GM21528 (cell line): ENCODE measurements at regions not wholly inside any gene's neighbourhood (a gene's known extent, or its start where the extent isn't known, plus 50 kb on each side); places are given as distances from the start of the nearest gene placed in this dataset.
"Not testable (repeated sequence)": the region's sequence is repeated elsewhere in the genome, so short reads cannot be mapped to it uniquely, and the experiment has no call there.

Experiments
- ATAC-seq: cut with Tn5 transposase; IDR thresholded peaks from one replicate; pipeline ENCODE4 v1.9.1; 2021; ENCODE audit warnings: mild to moderate bottlenecking, moderate library complexity; ENCODE audit not compliant: unreplicated experiment, low FRiP score

GRCh38 chr6:103722683-103723082, 1137.0 kb downstream of the HACE1 start:
- ATAC-seq: no peak

DNA sequence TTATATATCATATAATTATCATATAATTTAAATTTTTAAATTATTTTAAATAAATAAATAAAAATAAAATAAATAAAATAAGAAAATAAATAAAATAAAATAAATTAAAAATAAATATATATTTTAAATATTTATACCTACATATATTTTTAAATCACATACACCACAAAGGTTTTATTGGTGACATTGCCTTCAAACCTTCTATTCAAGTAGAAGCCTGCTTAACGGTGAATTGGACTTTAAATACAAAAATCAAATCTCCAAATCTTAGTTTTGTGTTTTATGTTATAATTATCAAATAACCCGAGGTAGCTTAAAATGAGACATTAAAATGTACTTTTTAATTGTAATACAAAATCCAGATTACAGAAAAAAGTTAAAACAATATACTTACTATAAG, 1137.8 kb downstream of the HACE1 start:
- ATAC-seq: no peak

- no peak for ATAC-seq
These were observed 1139.3 kb downstream of the HACE1 start for GRCh38 chr6:103720393-103720792.

DNA sequence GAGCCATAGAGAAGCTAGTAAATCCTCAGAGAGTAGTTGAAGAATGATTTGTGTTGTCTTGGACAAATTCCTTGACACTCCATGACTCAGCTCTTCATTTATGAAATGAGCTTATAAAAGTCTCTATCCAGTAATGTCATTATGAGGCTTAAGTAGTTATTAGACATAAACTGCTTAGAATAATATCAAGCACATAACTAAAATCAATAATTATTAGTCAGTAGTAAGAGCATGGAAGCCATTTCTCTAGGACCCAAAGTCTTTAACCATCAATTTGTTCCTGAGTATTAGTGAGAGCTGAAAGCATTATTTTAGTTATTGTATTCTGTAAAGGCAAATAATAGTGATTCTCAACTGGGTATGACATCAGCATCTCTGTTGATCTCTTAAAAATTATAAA, 1140.2 kb downstream of the HACE1 start:
- ATAC-seq: no peak

GRCh38 chr6:103715269-103715668, 1144.5 kb downstream of the HACE1 start:
- no peak for ATAC-seq

GRCh38 chr6:103709236-103709635, 1150.5 kb downstream of the HACE1 start:
- ATAC-seq: not testable (repeated sequence)

- ATAC-seq: no peak
These were observed 1152.0 kb downstream of the HACE1 start for GRCh38 chr6:103707596-103708325.

DNA sequence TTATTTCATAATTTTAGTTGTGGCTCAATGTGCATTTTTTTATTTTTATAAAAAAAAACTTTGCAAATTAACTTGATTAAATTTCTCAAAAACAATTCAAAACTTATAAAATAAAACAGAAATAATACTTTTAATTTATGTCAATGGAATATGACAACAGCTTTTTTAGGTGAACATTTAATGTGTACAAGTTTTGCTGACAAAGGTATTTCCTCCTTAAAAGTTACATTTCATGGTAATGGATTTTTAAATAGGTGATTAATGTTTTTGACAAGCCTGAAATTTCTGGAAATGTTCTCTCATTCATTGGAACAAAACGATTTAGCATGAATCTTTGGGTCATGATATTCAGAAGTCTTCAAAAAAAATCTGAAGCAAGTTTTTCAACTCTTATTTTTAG, 1160.0 kb downstream of the HACE1 start:
- ATAC-seq: no peak

GRCh38 chr6:103687430-103687829, 1172.3 kb downstream of the HACE1 start:
- no peak for ATAC-seq

DNA sequence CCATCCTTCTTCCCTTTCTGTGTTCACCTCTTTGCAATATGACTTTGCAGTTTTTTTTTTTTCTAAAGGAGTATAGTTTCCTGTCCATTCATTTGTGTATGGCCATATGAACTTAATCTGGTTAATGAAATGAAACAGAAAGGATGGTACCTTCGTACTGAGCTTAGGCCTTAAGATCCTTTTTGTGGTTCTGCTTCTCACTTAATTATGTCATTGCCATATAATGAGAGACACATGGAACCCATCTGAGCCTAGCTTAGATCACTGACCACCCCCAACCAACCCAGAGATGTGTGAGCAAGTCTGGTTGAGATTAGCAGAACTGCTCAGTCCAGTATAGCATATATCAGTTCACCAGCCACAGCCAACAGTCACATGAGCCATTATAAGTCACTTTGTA, 1179.6 kb downstream of the HACE1 start:
- no peak for ATAC-seq

DNA sequence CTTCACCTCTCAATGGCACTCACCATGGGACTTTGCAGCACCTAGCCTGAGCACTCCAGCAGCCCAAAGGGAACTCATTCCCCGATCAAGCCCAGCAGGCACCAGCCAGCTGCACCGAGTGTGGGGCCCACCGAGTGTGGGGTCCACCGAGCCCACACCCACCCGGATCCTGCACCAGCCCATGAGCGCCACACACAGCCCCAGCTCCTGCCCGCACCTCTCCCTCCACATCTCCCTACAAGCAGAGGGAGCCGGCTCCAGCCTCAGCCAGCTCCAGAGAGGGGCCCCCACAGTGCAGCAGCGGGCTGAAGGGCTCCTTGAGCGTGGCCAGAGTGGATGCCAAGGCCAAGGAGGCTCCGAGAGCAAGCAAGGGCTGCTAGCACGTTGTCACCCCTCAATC, 1182.4 kb downstream of the HACE1 start:
- no peak for ATAC-seq

DNA sequence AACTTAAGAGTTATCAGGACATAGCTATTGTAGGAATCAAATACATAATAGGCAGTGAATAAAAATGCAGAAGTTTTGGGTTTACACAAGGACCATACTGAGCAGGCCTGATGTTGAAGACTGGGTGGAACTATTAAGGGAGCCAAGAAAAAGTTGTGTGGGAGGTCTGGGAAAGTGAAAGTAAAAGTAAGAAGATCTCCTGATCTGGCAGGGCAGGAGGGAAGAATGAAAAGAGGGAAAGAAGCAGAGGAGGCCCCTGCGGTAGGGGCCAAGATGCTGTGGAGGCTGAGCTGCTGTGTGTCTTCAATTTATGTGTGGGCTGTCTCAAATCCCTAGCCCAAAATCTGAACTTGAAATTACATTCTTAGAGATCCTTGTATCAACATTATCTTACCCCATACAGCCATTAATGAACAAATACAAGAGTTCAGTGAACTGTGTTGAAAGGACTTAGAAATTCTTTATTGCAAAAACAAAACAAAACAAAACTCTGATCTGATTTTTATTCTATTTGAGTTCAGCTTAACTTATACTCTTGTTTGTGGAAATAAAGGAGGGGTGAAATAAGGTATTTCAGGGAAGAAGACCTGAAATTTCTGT, 1183.8 kb downstream of the HACE1 start:
- no peak for ATAC-seq

GRCh38 chr6:103674790-103675189, 1184.9 kb downstream of the HACE1 start:
- no peak for ATAC-seq

GRCh38 chr6:103672169-103672568, 1187.5 kb downstream of the HACE1 start:
- ATAC-seq: no peak

DNA sequence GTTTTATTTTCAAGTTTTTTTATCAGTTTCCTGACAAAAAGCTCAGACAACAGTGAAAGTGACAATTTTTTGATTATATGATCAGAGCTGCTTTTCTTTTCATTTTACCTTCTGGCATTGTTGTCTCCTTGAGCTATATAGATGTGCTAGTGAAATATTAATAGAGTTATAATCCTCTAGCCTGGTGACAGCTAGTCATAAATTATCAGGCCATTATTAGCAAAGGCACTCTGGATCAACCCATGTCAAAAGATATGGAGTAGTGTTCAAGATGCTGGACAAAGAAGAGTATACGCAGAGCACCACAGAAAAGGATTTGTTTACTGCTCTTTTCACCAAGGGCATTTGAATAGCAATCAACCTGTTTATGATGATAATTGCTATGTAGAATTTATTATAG, 1230.1 kb downstream of the HACE1 start:
- no peak for ATAC-seq

DNA sequence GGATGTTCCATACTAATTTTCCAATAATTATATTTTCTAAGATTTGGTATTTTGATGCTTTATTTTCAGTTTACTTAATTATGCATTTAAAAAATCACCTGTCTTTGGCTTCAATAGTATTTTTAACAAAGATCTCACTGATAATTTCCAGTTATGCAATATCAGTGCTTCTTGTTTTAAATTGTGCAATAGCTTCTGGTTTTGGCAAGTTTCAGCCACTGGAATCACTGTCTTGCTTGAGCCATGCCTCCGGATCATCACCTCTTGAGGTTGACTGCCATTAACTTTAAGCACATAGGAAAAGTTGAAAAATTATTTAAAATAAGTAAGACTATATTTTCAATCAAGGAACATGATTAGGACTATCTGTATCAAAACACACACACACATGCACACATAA, 1242.1 kb downstream of the HACE1 start:
- no peak for ATAC-seq

- ATAC-seq: no peak
These were observed 1272.0 kb downstream of the HACE1 start for GRCh38 chr6:103587722-103588121.

DNA sequence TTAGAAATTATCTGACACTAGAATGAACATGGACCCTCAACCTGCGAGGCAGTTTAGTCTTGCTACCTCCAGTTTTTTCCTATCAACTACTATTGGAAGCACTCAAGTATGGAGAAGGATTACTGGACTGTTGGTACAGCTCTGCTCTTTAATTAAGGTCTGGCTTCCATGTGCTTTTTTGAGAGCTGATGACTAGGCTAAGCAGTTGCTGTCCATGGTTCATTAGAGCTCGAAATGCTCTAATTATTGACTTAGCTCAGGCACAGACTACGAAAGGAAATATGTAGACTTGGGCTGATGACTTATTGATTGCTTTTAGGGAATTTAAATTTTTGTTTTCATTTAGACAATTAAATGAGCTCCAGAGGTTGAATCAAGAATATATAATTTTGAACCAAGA, 1281.6 kb downstream of the HACE1 start:
- ATAC-seq: no peak

DNA sequence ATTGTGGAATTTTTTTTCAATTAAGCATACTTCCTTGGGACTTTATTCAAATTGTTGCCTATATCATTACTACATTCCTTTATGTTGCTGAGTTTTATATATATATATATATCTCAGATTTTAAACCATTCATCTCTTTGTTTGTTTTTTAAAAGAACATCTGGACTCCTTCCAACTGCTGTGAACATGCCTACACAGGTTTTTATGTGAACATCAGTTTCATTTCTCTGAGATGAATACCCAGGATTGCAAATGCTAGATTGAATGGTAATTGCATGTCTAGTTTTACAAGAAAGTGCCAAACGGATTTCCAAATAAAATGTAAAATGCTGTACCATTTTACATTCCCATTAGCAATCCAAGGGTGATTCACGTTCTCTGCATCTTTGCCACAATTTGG, 1289.3 kb downstream of the HACE1 start:
- ATAC-seq: no peak

- ATAC-seq: no peak
These were observed 1304.8 kb downstream of the HACE1 start for GRCh38 chr6:103554911-103555310.

DNA sequence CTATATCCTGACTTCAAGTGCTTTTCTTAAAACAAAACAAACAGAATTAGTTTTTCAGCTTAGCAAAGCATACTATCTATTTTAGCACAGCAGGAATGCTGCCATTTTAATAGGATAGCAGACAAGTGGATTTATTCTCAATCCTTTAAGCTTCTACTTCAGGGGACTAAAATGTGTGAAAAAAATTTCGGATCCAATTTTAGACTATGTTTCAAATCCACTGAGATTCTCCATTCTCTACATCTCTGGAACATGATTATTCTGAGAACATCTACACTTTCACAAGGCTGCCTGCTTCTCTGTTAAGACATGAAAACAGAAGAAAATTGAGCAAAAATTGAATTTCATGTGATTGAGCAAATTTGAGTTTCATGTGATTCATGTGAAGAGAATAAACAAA, 1321.3 kb downstream of the HACE1 start:
- no peak for ATAC-seq

DNA sequence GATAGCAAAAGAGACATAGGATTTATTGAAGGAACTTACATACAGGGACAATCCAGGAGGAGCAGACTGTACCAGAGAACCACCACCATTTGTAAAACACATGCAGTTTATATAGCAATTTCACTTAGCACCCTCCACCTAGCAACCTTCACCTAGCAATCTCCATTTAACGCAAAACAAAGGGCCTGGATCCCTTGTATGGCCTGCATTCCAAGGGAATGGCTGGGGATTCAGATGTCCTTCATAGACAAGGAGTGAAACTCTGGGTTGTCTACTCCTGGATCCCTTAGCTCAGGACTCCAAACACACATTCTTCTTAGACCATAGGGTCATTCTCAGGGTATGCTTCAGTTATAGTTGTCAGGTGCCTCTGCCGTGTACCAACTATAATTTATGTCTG, 1324.9 kb downstream of the HACE1 start:
- no peak for ATAC-seq
